Heart left ventricle (tissue), 16 donors: ENCODE measurements at regions not wholly inside any gene's neighbourhood (a gene's known extent, or its start where the extent isn't known, plus 50 kb on each side); places are given as distances from the start of the nearest gene placed in this dataset.

Experiments
- ATAC-seq, 4 donors: fragments of 200-7000 bp; cut with Tn5 transposase; one replicate each; pipeline ENCODE4 v1.9.1; 2020 to 2022; ENCODE audit warnings: moderate library complexity in 4 of 4, mild to moderate bottlenecking in 3 of 4, moderate number of reproducible peaks in 1 of 4
- DNase-seq, 5 donors: peaks; one replicate each; pipeline ENCODE4 v3.0.0-alpha.2; 2020
- H3K27ac ChIP-seq, 12 donors: fragments of 200-600 bp; sonication (generic) in 4 of 12; one replicate each; pipeline versions ENCODE4 v1.5.0 to v1.8.0; 2016 to 2022; ENCODE audit warnings: mild to moderate bottlenecking in 2 of 12
- H3K27me3 ChIP-seq, 9 donors: fragments of 200-600 bp; sonication (generic) in 2 of 9; one replicate each; pipeline versions ENCODE4 v1.5.1 to v1.8.0; 2016 to 2022; ENCODE audit warnings: mild to moderate bottlenecking in 3 of 9
- H3K36me3 ChIP-seq, 9 donors: fragments of 200-600 bp; sonication (generic) in 2 of 9; one replicate each; pipeline versions ENCODE4 v1.5.0 to v1.8.0; 2018 to 2022; ENCODE audit warnings: mild to moderate bottlenecking in 2 of 9
- H3K4me1 ChIP-seq, 12 donors: fragments of 200-600 bp; sonication (generic) in 4 of 12; one replicate each; pipeline versions ENCODE4 v1.5.0 to v1.8.0; 2016 to 2022; ENCODE audit warnings: mild to moderate bottlenecking in 3 of 12
- H3K4me3 ChIP-seq, 12 donors: fragments of 200-600 bp; sonication (generic) in 4 of 12; one replicate each; pipeline versions ENCODE4 v1.5.0 to v1.8.0; 2017 to 2022; ENCODE audit warnings: mild to moderate bottlenecking in 9 of 12, moderate library complexity in 4 of 12
- H3K9me3 ChIP-seq, 12 donors: fragments of 200-600 bp; sonication (generic) in 4 of 12; one replicate each; pipeline versions ENCODE4 v1.5.0 to v1.8.0; 2016 to 2022; ENCODE audit warnings: mild to moderate bottlenecking in 1 of 12
- POLR2A ChIP-seq, 2 donors: fragments of 450-650 bp; IDR thresholded peaks; one replicate each; pipeline ENCODE4 v1.6.1; 2017; ENCODE audit warnings: antibody characterized with exemption in 2 of 2, mild to moderate bottlenecking in 2 of 2, moderate library complexity in 2 of 2
- WGBS, 4 donors: extraction: QIAGEN DNeasy Blood & Tissue Kit in 2 of 4; methylation state at CpG; one replicate each; pipeline versions ENCODE4 v1.1.5 to v1.1.7; 2013 to 2018; 5-methylcytosine and 5-hydroxymethylcytosine counted together
- intact Hi-C, 10 donors: fragments of 100-400 bp; cut with DNase I; formaldehyde crosslinking; loops; one replicate each; pipeline versions ENCODE4 v1.11.1 to v1.14.2; 2022
- TF ChIP-seq, protein P1 (sequence below), 12 donors: fragments of 200-600 bp; sonication (generic) in 4 of 12; IDR thresholded peaks; one replicate each; pipeline versions ENCODE4 v1.5.0 to v1.8.0; 2018 to 2022; ENCODE audit warnings: antibody characterized with exemption in 12 of 12, mild to moderate bottlenecking in 5 of 12
- donor health status: ischemic (EF 13 %, LVEDD 7.1; RV severe dilation, severe dysfunction).
- donor health status: healthy with polysubstance abuse.
- donor health status: DM: no; HTN: yes; CAD: no.
- donor health status: DM: no; HTN: no; CAD: no.
- donor health status: ischemic (EF 25% LVEDD 6.9; RV normal size, moderate dysfunction).
- donor health status: ischemic (EF 25% LVEDD 5.7; RV mildly dilated, moderate dysfunction).
- donor health status: healthy.
- donor health status: DM: yes; HTN: yes; CAD: no.
- donor health status: ischemic (EF 35%, LVEDD 5.7; RV mildly dilated, moderate dysfunction).
- donor health status: nonischemic (EF 11% LVEDD 7.7; RV severe dilation, severe dysfunction).
- donor health status: DM: yes; HTN: yes; CAD: no.
- donor health status: PGD.
- donor health status: ischemic (EF 29% LVEDD 5.4; RV normal size, mild dysfunction).
- donor health status: nonischemic (EF 23%, LVEDD 6.1; RV moderate dilation, normal function).

DNA sequence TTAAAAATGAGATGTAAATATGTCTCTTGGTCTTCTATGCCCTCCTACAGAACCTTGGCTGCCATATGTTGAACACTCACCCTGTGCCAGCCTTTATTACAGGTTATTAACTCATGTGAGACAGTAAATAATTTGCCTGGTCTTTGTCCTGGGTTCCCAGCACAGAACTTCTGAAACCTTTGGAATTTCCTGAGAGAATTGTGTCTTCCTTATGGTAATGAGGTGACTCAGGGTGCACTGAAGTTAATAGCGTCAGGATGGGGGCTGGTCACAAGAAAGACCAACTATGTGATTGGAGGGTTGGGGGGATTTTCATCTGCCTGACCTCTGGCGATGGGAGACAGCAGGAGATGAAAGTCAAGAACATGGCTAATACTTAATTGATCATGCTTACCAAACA lies 289.8 kb upstream of the STS start:
- H3K36me3 ChIP-seq = no peaks in the 10 kb centered on the region
- DNase-seq (no peak), ATAC-seq (no peak)
- no peaks in the 10 kb centered on the region for H3K27me3 ChIP-seq
- H3K9me3 ChIP-seq = peaks cover 0 to 18% (median 0%) of the 10 kb centered on the region in 12 donors
- intact Hi-C loops = no loop called here
- WGBS, 4 donors = 74 to 93% (median 89%) methylated on average over 2 of the region's 2 CpGs
- H3K27ac ChIP-seq = no peak overlapping the region
- TF ChIP-seq, protein P1, sequence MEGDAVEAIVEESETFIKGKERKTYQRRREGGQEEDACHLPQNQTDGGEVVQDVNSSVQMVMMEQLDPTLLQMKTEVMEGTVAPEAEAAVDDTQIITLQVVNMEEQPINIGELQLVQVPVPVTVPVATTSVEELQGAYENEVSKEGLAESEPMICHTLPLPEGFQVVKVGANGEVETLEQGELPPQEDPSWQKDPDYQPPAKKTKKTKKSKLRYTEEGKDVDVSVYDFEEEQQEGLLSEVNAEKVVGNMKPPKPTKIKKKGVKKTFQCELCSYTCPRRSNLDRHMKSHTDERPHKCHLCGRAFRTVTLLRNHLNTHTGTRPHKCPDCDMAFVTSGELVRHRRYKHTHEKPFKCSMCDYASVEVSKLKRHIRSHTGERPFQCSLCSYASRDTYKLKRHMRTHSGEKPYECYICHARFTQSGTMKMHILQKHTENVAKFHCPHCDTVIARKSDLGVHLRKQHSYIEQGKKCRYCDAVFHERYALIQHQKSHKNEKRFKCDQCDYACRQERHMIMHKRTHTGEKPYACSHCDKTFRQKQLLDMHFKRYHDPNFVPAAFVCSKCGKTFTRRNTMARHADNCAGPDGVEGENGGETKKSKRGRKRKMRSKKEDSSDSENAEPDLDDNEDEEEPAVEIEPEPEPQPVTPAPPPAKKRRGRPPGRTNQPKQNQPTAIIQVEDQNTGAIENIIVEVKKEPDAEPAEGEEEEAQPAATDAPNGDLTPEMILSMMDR (IDR thresholded peaks at IDR 0.05) = no peak
- TF ChIP-seq POLR2A (IDR thresholded peaks at IDR 0.05) = no peak
- H3K4me1 ChIP-seq = no peaks in the 10 kb centered on the region
- no peak overlapping the region for H3K4me3 ChIP-seq

DNA sequence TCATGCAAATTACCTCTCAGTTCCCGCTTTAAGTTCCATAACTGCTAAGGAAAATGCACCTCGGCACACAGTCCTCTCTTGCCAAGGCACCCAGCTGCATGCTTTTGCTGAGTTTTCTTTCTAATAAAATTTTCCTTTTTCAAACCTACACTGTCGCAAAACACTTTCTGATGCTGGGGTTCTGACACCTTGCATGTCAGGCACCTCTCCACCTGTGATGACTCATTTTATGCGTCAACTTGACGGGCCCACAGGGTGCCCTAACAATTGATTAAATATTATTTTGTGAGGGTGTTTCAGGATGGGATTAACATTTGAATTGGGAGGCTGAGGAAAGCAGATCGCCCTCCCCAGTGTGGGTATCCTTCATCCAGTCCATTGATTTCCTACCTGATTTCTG lies 291.0 kb upstream of the STS start:
- no peaks in the 10 kb centered on the region for H3K4me1 ChIP-seq
- peaks cover 0 to 20% (median 0%) of the 10 kb centered on the region in 12 donors for H3K9me3 ChIP-seq
- no peaks in the 10 kb centered on the region for H3K27me3 ChIP-seq
- no peak overlapping the region for H3K27ac ChIP-seq
- intact Hi-C loops = no loop called here
- TF ChIP-seq, protein P1 (IDR thresholded peaks at IDR 0.05) = no peak
- no peak for TF ChIP-seq POLR2A (IDR thresholded peaks at IDR 0.05)
- H3K4me3 ChIP-seq = no peak overlapping the region
- H3K36me3 ChIP-seq = no peaks in the 10 kb centered on the region
- no peak for ATAC-seq
- no peak for DNase-seq
- WGBS, 4 donors = 69 to 87% (median 86%) methylated on average over 6 of the region's 6 CpGs

DNA sequence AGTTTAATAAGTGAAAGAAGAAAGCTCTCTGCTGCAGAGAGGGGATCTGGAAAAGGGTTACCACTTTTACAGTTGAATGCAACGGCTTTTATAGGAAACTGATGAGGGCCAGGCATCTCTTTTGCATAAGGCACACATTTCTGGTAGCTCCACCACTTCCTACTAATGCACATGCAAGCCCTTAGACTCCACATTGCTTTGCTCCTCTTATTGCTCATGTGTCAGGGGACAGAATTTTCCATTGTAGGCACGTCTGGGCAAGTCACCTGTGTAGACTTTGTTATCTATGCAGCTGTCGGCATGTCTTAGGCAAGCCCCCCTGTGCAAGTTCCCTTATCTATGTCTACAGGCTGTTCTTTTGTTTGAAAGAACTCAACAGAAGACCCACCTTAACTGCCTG lies 294.6 kb upstream of the STS start:
- H3K4me3 ChIP-seq = no peak overlapping the region
- H3K27me3 ChIP-seq = no peaks in the 10 kb centered on the region
- H3K9me3 ChIP-seq = peaks cover 0 to 13% (median 0%) of the 10 kb centered on the region in 12 donors
- no peak overlapping the region for H3K27ac ChIP-seq
- TF ChIP-seq, protein P1 (IDR thresholded peaks at IDR 0.05) = no peak
- no peak for TF ChIP-seq POLR2A (IDR thresholded peaks at IDR 0.05)
- intact Hi-C loops = no loop called here
- ATAC-seq (no peak), DNase-seq (no peak)
- no peaks in the 10 kb centered on the region for H3K36me3 ChIP-seq
- no peaks in the 10 kb centered on the region for H3K4me1 ChIP-seq
- 48 to 57% (median 55%) methylated on average over 3 of the region's 3 CpGs for WGBS, 4 donors

DNA sequence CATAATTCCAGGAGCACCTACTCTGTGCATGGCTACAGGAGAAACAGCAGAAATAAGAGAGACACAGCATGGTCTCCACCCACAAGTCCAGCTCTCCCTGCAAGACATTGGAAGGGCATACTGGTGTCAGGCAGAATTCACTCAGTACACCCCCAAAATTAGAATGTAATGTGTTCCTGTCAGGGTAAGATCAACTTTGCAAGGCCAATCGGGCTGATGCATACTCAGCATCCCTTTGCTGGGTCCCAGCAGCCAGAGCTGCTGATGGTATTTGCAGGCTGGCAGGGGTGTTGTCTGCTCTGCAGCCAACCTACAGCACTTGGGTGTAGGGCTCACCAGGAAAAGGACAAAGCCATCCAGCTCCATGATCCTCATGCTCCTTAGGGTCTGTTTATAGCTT lies 295.4 kb upstream of the STS start:
- Histone ChIP-seq H3K27ac (no peak overlapping the region), H3K36me3 (no peaks in the 10 kb centered on the region), H3K9me3 (peaks cover 0 to 13% (median 0%) of the 10 kb centered on the region in 12 donors), H3K4me1 (no peaks in the 10 kb centered on the region), H3K27me3 (no peaks in the 10 kb centered on the region), H3K4me3 (no peak overlapping the region)
- intact Hi-C loops = no loop called here
- TF ChIP-seq POLR2A (IDR thresholded peaks at IDR 0.05) = no peak
- TF ChIP-seq, protein P1 (IDR thresholded peaks at IDR 0.05) = no peak
- WGBS, 4 donors = 67 to 100% (median 80%) methylated on average over 1 of the region's 1 CpG
- no peak for DNase-seq
- no peak for ATAC-seq
